IMR-90 (cell line): ENCODE measurements at regions not wholly inside any gene's neighbourhood (a gene's known extent, or its start where the extent isn't known, plus 50 kb on each side); places are given as distances from the start of the nearest gene placed in this dataset.

Experiments
- ATAC-seq: fragments of 200-7000 bp; cut with Tn5 transposase; 2 replicates; pipeline ENCODE4 v1.9.1; 2020; ENCODE audit warnings: low read depth, mild to moderate bottlenecking, moderate library complexity
- BruUV-seq: library from RNA; stranded (reverse); fragments of 400-500 nt; replicated peaks from 2 replicates; lab custom pipeline; 2021; lab: Mats Ljungman, UMichigan
- CTCF ChIA-PET: fragments of 300-600 bp; formaldehyde crosslinking; extraction: SDS; loops from one replicate; lab custom pipeline; 2021; ENCODE audit warnings: antibody characterized with exemption; lab: Yijun Ruan, JAX
- POLR2A ChIA-PET: fragments of 300-600 bp; sonication (Branson Sonifier 250); formaldehyde crosslinking; loops from one replicate; lab custom pipeline; 2022; ENCODE audit warnings: antibody characterized with exemption; ENCODE audit not compliant: unreplicated experiment; lab: Charles Lee
- DNase-seq: peaks from one replicate; pipeline ENCODE4 v3.0.0; 2013
- H2AFZ ChIP-seq: replicated peaks from 2 replicates; pipeline ENCODE3; 2013; ENCODE audit warnings: low read length, mild to moderate bottlenecking; ENCODE audit not compliant: poor library complexity
- H2AK5ac ChIP-seq: 2 replicates; pipeline ENCODE4 v1.6.1; 2013; ENCODE audit warnings: low read depth, low read length, inconsistent platforms
- H2AK9ac ChIP-seq: replicated peaks from 2 replicates; pipeline ENCODE3; 2013; ENCODE audit warnings: mild to moderate bottlenecking, low read depth, low read length, moderate library complexity; ENCODE audit not compliant: poor library complexity
- H2BK120ac ChIP-seq: 2 replicates; pipeline ENCODE4 v1.6.1; 2013; ENCODE audit warnings: low read depth, low read length, inconsistent platforms
- H2BK15ac ChIP-seq: 3 replicates; pipeline ENCODE4 v1.6.1; 2013; ENCODE audit warnings: low read depth, low read length, inconsistent platforms
- H2BK20ac ChIP-seq: 2 replicates; pipeline ENCODE4 v1.6.1; 2013; ENCODE audit warnings: low read depth, mild to moderate bottlenecking, inconsistent platforms, low read length, moderate library complexity
- H2BK5ac ChIP-seq: 2 replicates; pipeline ENCODE4 v1.6.1; 2013; ENCODE audit warnings: mild to moderate bottlenecking, low read depth, low read length, inconsistent platforms; ENCODE audit not compliant: poor library complexity, severe bottlenecking
- H3K14ac ChIP-seq: replicated peaks from 2 replicates; pipeline ENCODE4 v1.6.1; 2013; ENCODE audit warnings: low read depth, low read length, inconsistent platforms
- H3K18ac ChIP-seq: 2 replicates; pipeline ENCODE4 v1.6.1; 2013; ENCODE audit warnings: low read depth, low read length, control low read depth
- H3K23ac ChIP-seq: 2 replicates; pipeline ENCODE4 v1.6.1; 2013; ENCODE audit warnings: low read depth, low read length, inconsistent platforms
- H3K27ac ChIP-seq: 2 replicates; pipeline ENCODE4 v1.5.1; 2013; ENCODE audit warnings: mild to moderate bottlenecking, control low read depth, low read length; ENCODE audit not compliant: insufficient read depth
- H3K27me3 ChIP-seq: 2 replicates; pipeline ENCODE4 v1.6.1; 2013; ENCODE audit warnings: low read length; ENCODE audit not compliant: control insufficient read depth, insufficient read depth
- H3K36me3 ChIP-seq: 2 replicates; pipeline ENCODE4 v1.6.1; 2013; ENCODE audit warnings: low read length, mixed read lengths; ENCODE audit not compliant: control insufficient read depth, insufficient read depth
- H3K4ac ChIP-seq: 2 replicates; pipeline ENCODE4 v1.6.1; 2013; ENCODE audit warnings: low read depth, low read length, inconsistent platforms
- H3K4me1 ChIP-seq: 2 replicates; pipeline ENCODE4 v1.6.1; 2013; ENCODE audit warnings: low read length, mixed read lengths; ENCODE audit not compliant: control insufficient read depth, insufficient read depth
- H3K4me2 ChIP-seq: 2 replicates; pipeline ENCODE4 v1.6.1; 2013; ENCODE audit warnings: low read depth, mild to moderate bottlenecking, control low read depth, low read length, moderate library complexity
- H3K4me3 ChIP-seq: 2 replicates; pipeline ENCODE4 v1.5.1; 2013; ENCODE audit warnings: low read depth, mild to moderate bottlenecking, control low read depth, low read length, moderate library complexity; ENCODE audit not compliant: insufficient read depth
- H3K56ac ChIP-seq: 2 replicates; pipeline ENCODE4 v1.6.1; 2013; ENCODE audit warnings: low read length, inconsistent platforms; ENCODE audit not compliant: insufficient read depth; ENCODE audit errors: extremely low read depth
- H3K79me1 ChIP-seq, 2 experiments: 2 replicates each; pipeline ENCODE4 v1.6.1; 2013; ENCODE audit warnings: low read length in 2 of 2, inconsistent platforms in 1 of 2, low read depth in 1 of 2
- H3K9ac ChIP-seq: 2 replicates; pipeline ENCODE4 v1.6.1; 2013; ENCODE audit warnings: low read depth, low read length, control low read depth
- H3K9me1 ChIP-seq: 2 replicates; pipeline ENCODE4 v1.6.1; 2013; ENCODE audit warnings: low read length, inconsistent platforms; ENCODE audit not compliant: insufficient read depth
- H3K9me3 ChIP-seq: 2 replicates; pipeline ENCODE4 v1.6.1; 2013; ENCODE audit warnings: low read length; ENCODE audit not compliant: control insufficient read depth, insufficient read depth
- H4K20me1 ChIP-seq: 2 replicates; pipeline ENCODE4 v1.6.1; 2013; ENCODE audit warnings: low read length, inconsistent platforms; ENCODE audit not compliant: insufficient read depth
- H4K5ac ChIP-seq: 2 replicates; pipeline ENCODE4 v1.6.1; 2013; ENCODE audit warnings: mild to moderate bottlenecking, low read depth, low read length, control low read depth
- H4K8ac ChIP-seq, 2 experiments: 2 replicates each; pipeline ENCODE4 v1.6.1; 2013; ENCODE audit warnings: low read depth in 2 of 2, low read length in 2 of 2, control low read depth in 1 of 2, inconsistent platforms in 1 of 2
- H4K91ac ChIP-seq: 2 replicates; pipeline ENCODE4 v1.6.1; 2013; ENCODE audit warnings: low read depth, low read length, inconsistent platforms; ENCODE audit not compliant: insufficient read depth
- BHLHE40 ChIP-seq: fragments of 150-350 bp; IDR thresholded peaks from 2 replicates; pipeline ENCODE4 v1.6.1; 2016; ENCODE audit warnings: mild to moderate bottlenecking, low read depth, low read length
- CHD1 ChIP-seq: IDR thresholded peaks from 2 replicates; pipeline ENCODE4 v1.6.1; 2012; ENCODE audit warnings: low read depth, low read length, improper control_type of control experiment
- ELK1 ChIP-seq: fragments of 150-350 bp; IDR thresholded peaks from 2 replicates; pipeline ENCODE4 v1.6.1; 2016; ENCODE audit warnings: low read depth, mild to moderate bottlenecking, low read length, moderate library complexity, borderline replicate concordance
- FOS ChIP-seq: fragments of 150-350 bp; IDR thresholded peaks from 2 replicates; pipeline ENCODE4 v1.6.1; 2016; ENCODE audit warnings: low read depth, low read length
- MAFK ChIP-seq: IDR thresholded peaks from 2 replicates; pipeline ENCODE4 v1.6.1; 2012; ENCODE audit warnings: low read depth, low read length, improper control_type of control experiment
- MAZ ChIP-seq: IDR thresholded peaks from 2 replicates; pipeline ENCODE4 v1.6.1; 2012; ENCODE audit warnings: low read depth, mild to moderate bottlenecking, low read length, improper control_type of control experiment, moderate library complexity, borderline replicate concordance
- MXI1 ChIP-seq: IDR thresholded peaks from 2 replicates; pipeline ENCODE4 v1.6.1; 2012; ENCODE audit warnings: low read depth, mild to moderate bottlenecking, low read length, moderate library complexity, borderline replicate concordance
- NFE2L2 ChIP-seq: fragments of 150-350 bp; IDR thresholded peaks from 2 replicates; pipeline ENCODE4 v1.6.1; 2016; ENCODE audit warnings: low read depth, mild to moderate bottlenecking, low read length
- WGBS, 2 experiments: methylation state at CpG; one replicate each; pipeline versions ENCODE4 v1.1.5 to v1.1.7; 2013; ENCODE audit warnings: missing lambda C conversion rate in 2 of 2; ENCODE audit not compliant: insufficient read length in 1 of 2; ENCODE audit errors: extremely low coverage in 2 of 2; 5-methylcytosine and 5-hydroxymethylcytosine counted together
- dilution Hi-C: fragments of 300-500 bp; cut with HindIII; formaldehyde crosslinking; loops from one replicate; pipeline ENCODE4 v1.14.3; 2018; ENCODE audit warnings: low sequenced_read_pairs; ENCODE audit not compliant: unreplicated experiment
- in situ Hi-C: fragments of 300-500 bp; cut with MboI; formaldehyde crosslinking; loops from 3 replicates; pipeline ENCODE4 v1.14.3; 2019; ENCODE audit warnings: low sequenced_read_pairs, inconsistent platforms, mixed read lengths
- intact Hi-C: fragments of 100-400 bp; cut with micrococcal nuclease; formaldehyde crosslinking; loops from 2 replicates; pipeline ENCODE4 v1.10.0; 2022

GRCh38 chr4:57672846-57673433 lies 562.8 kb upstream of the IGFBP7 start:
- H2BK5ac ChIP-seq: no peak overlapping the region
- H3K36me3 ChIP-seq: no peaks in the 10 kb centered on the region
- no peak overlapping the region for H2BK15ac ChIP-seq
- H4K20me1 ChIP-seq: no peaks in the 10 kb centered on the region
- intact Hi-C loops (no loop called here), in situ Hi-C loops (no loop called here), dilution Hi-C loops (no loop called here)
- no peaks in the 10 kb centered on the region for H3K79me1 ChIP-seq
- H3K4me1 ChIP-seq: no peaks in the 10 kb centered on the region
- H3K14ac ChIP-seq: no peak overlapping the region
- H3K4me2 ChIP-seq: no peak overlapping the region
- no peak overlapping the region for H3K4me3 ChIP-seq
- no peak overlapping the region for H4K91ac ChIP-seq
- no peak overlapping the region for H3K9ac ChIP-seq
- H2BK20ac ChIP-seq: no peak overlapping the region
- BruUV-seq: no TSS peak
- no peaks in the 10 kb centered on the region for H3K9me3 ChIP-seq
- DNase-seq: no peak
- H3K4ac ChIP-seq: no peak overlapping the region
- no peak for ATAC-seq
- no peak overlapping the region for H2AK5ac ChIP-seq
- no peak overlapping the region for H3K18ac ChIP-seq
- H3K27ac ChIP-seq: no peak overlapping the region
- H4K5ac ChIP-seq: no peak overlapping the region
- H3K27me3 ChIP-seq: no peaks in the 10 kb centered on the region
- H3K23ac ChIP-seq: no peak overlapping the region
- no CpG with 5 or more reads among the region's 2 CpGs for whole genome bisulfite sequencing, 2 experiments
- H2BK120ac ChIP-seq: no peak overlapping the region
- H3K56ac ChIP-seq: no peak overlapping the region
- H3K9me1 ChIP-seq: no peaks in the 10 kb centered on the region
- no peak overlapping the region for H2AK9ac ChIP-seq
- POLR2A ChIA-PET: no interaction called here
- CTCF ChIA-PET: no interaction called here
- H4K8ac ChIP-seq: no peak overlapping the region
- no peak overlapping the region for H2AFZ ChIP-seq
- TF ChIP-seq NFE2L2 (no peak), MXI1 (no peak), MAFK (no peak), MAZ (no peak), CHD1 (no peak), ELK1 (no peak), BHLHE40 (no peak), FOS (no peak)
